Karpas-422 (cell line): ENCODE measurements at regions not wholly inside any gene's neighbourhood (a gene's known extent, or its start where the extent isn't known, plus 50 kb on each side); places are given as distances from the start of the nearest gene placed in this dataset.
"Not testable (repeated sequence)": the region's sequence is repeated elsewhere in the genome, so short reads cannot be mapped to it uniquely, and the experiment has no call there.

Source experiments
- DNase-seq: peaks from one replicate; pipeline ENCODE4 v3.0.0-alpha.2; 2015
- H2AFZ ChIP-seq: fragments of 200-600 bp; sonication (generic); 2 replicates; pipeline ENCODE4 v1.6.1; 2014; ENCODE audit warnings: antibody characterized with exemption, low read length, mixed read lengths
- H3K27ac ChIP-seq: fragments of 200-600 bp; sonication (generic); 2 replicates; pipeline ENCODE4 v1.5.1; 2014; ENCODE audit warnings: mild to moderate bottlenecking, low read length, moderate library complexity
- H3K27me3 ChIP-seq: fragments of 200-600 bp; sonication (generic); 2 replicates; pipeline ENCODE4 v1.6.1; 2014; ENCODE audit warnings: low read length, mixed read lengths
- H3K36me3 ChIP-seq: fragments of 200-600 bp; sonication (generic); 2 replicates; pipeline ENCODE4 v1.6.1; 2014; ENCODE audit warnings: low read length, mixed read lengths; ENCODE audit not compliant: insufficient read depth
- H3K4me1 ChIP-seq: fragments of 200-600 bp; sonication (generic); 2 replicates; pipeline ENCODE4 v1.6.1; 2014; ENCODE audit warnings: mild to moderate bottlenecking, low read length, mixed read lengths
- H3K4me2 ChIP-seq: fragments of 200-600 bp; sonication (generic); 2 replicates; pipeline ENCODE4 v1.6.1; 2014; ENCODE audit warnings: low read length, low read depth, mild to moderate bottlenecking; ENCODE audit not compliant: poor library complexity, severe bottlenecking
- H3K4me3 ChIP-seq: fragments of 200-600 bp; sonication (generic); 2 replicates; pipeline ENCODE4 v1.5.1; 2014; ENCODE audit warnings: mild to moderate bottlenecking, antibody characterized with exemption, low read length, mixed read lengths
- H3K79me2 ChIP-seq: fragments of 200-600 bp; sonication (generic); 2 replicates; pipeline ENCODE4 v1.6.1; 2014; ENCODE audit warnings: mild to moderate bottlenecking, low read length, mixed read lengths
- H3K9ac ChIP-seq: fragments of 200-600 bp; sonication (generic); 2 replicates; pipeline ENCODE4 v1.6.0; 2014; ENCODE audit warnings: low read length
- H3K9me2 ChIP-seq: fragments of 200-600 bp; sonication (generic), shearing (Covaris generic); replicated peaks from 2 replicates; pipeline ENCODE4 v1.6.0; 2014; ENCODE audit warnings: mild to moderate bottlenecking, low read length, moderate library complexity; ENCODE audit not compliant: insufficient read depth
- H3K9me3 ChIP-seq: fragments of 300-700, 200-600 bp; sonication (generic); 2 replicates; pipeline ENCODE4 v1.6.1; 2014; ENCODE audit warnings: low read length, mixed read lengths
- H4K20me1 ChIP-seq: fragments of 200-600 bp; sonication (generic); 2 replicates; pipeline ENCODE4 v1.6.1; 2014; ENCODE audit warnings: mild to moderate bottlenecking, antibody characterized with exemption, low read length, low read depth; ENCODE audit not compliant: insufficient read depth

- no peak overlapping the region for H3K4me3 ChIP-seq
- H3K27ac ChIP-seq, result no peak overlapping the region
- no peaks in the 10 kb centered on the region for H3K79me2 ChIP-seq
- H3K9me2 ChIP-seq, result no peaks in the 10 kb centered on the region
- H3K9ac ChIP-seq, result no peak overlapping the region
- H3K36me3 ChIP-seq, result no peaks in the 10 kb centered on the region
- DNase-seq, result no peak
- no peaks in the 10 kb centered on the region for H4K20me1 ChIP-seq
- H3K27me3 ChIP-seq, result no peaks in the 10 kb centered on the region
- no peaks in the 10 kb centered on the region for H3K9me3 ChIP-seq
- no peak overlapping the region for H3K4me2 ChIP-seq
- H3K4me1 ChIP-seq, result no peaks in the 10 kb centered on the region
- no peak overlapping the region for H2AFZ ChIP-seq
Measured at GRCh38 chr10:124168991-124169802, 75.8 kb upstream of the CHST15 start.

GRCh38 chr10:124168581-124168980 lies 75.2 kb upstream of the CHST15 start:
- Histone ChIP-seq H3K9ac (no peak overlapping the region), H3K27ac (no peak overlapping the region), H3K4me3 (no peak overlapping the region), H3K79me2 (no peaks in the 10 kb centered on the region), H3K4me1 (no peaks in the 10 kb centered on the region), H3K9me2 (no peaks in the 10 kb centered on the region), H3K4me2 (no peak overlapping the region), H3K9me3 (no peaks in the 10 kb centered on the region), H3K36me3 (no peaks in the 10 kb centered on the region), H4K20me1 (no peaks in the 10 kb centered on the region), H2AFZ (no peak overlapping the region), H3K27me3 (no peaks in the 10 kb centered on the region)
- no peak for DNase-seq

GRCh38 chr10:124167925-124168324 lies 74.5 kb upstream of the CHST15 start:
- not testable (repeated sequence) for H3K36me3 ChIP-seq, H3K79me2 ChIP-seq, H3K4me1 ChIP-seq, H3K9me2 ChIP-seq, H3K4me2 ChIP-seq, H3K27me3 ChIP-seq, H3K9ac ChIP-seq, DNase-seq, H2AFZ ChIP-seq, H4K20me1 ChIP-seq, H3K27ac ChIP-seq, H3K4me3 ChIP-seq, H3K9me3 ChIP-seq

GRCh38 chr10:124166431-124167125 lies 73.2 kb upstream of the CHST15 start:
- no peak overlapping the region for H2AFZ ChIP-seq
- no peak overlapping the region for H3K9ac ChIP-seq
- no peak overlapping the region for H3K4me3 ChIP-seq
- H3K4me2 ChIP-seq, result no peak overlapping the region
- H3K9me3 ChIP-seq, result no peaks in the 10 kb centered on the region
- no peaks in the 10 kb centered on the region for H3K79me2 ChIP-seq
- H4K20me1 ChIP-seq, result no peaks in the 10 kb centered on the region
- H3K4me1 ChIP-seq, result no peaks in the 10 kb centered on the region
- no peak for DNase-seq
- no peaks in the 10 kb centered on the region for H3K9me2 ChIP-seq
- no peaks in the 10 kb centered on the region for H3K27me3 ChIP-seq
- no peaks in the 10 kb centered on the region for H3K36me3 ChIP-seq
- no peak overlapping the region for H3K27ac ChIP-seq

DNA sequence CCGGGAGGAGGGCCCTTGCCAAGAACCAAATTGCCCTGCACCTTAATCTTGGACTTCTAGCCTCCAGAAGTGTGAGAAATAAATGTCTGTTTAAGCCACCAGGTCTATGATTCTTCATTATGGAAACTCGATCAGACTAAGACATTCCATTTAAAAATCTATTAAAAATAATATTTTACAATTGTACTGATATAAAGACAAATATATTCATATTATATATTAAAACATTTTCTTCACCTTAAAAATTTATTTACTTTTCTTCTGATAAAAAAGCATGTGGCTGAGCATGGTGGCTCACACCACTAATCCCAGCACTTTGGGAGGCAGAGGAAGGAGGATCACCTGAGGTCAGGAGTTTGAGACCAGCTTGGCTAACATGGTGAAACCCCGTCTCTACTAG lies 72.4 kb upstream of the CHST15 start:
- Histone ChIP-seq H3K9me2 (no peaks in the 10 kb centered on the region), H3K27me3 (no peaks in the 10 kb centered on the region), H3K27ac (no peak overlapping the region), H3K36me3 (no peaks in the 10 kb centered on the region), H3K79me2 (no peaks in the 10 kb centered on the region), H3K4me3 (no peak overlapping the region), H3K9ac (no peak overlapping the region), H2AFZ (no peak overlapping the region), H3K4me1 (no peaks in the 10 kb centered on the region), H3K9me3 (no peaks in the 10 kb centered on the region), H3K4me2 (no peak overlapping the region), H4K20me1 (no peaks in the 10 kb centered on the region)
- no peak for DNase-seq

GRCh38 chr10:124165311-124165710 lies 71.9 kb upstream of the CHST15 start:
- H3K9me3 ChIP-seq, result no peaks in the 10 kb centered on the region
- no peak overlapping the region for H3K9ac ChIP-seq
- no peaks in the 10 kb centered on the region for H3K27me3 ChIP-seq
- no peak overlapping the region for H3K4me3 ChIP-seq
- H3K4me2 ChIP-seq, result no peak overlapping the region
- H3K9me2 ChIP-seq, result no peaks in the 10 kb centered on the region
- no peaks in the 10 kb centered on the region for H4K20me1 ChIP-seq
- H3K4me1 ChIP-seq, result no peaks in the 10 kb centered on the region
- H3K79me2 ChIP-seq, result no peaks in the 10 kb centered on the region
- H3K36me3 ChIP-seq, result no peaks in the 10 kb centered on the region
- no peak overlapping the region for H3K27ac ChIP-seq
- no peak overlapping the region for H2AFZ ChIP-seq
- DNase-seq, result no peak

DNA sequence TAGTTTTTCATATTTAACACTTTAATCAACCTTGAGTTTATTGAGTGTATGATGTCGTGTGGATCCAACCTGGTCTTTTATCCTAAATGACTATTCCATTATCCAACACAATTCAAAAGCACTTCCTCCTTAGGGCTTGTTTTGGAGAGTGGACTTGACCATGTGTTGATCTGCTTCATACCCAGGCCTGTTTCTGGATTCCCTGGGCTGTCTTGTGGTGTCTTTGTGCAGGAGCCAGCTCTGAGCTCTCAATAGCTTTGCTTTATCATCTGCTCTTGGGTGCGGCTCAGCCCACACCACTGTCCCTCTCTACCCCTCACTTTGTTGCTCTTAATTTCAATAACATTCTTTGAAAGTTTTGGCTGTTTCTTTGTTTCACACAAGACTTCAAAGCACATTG lies 70.9 kb upstream of the CHST15 start:
- Histone ChIP-seq H2AFZ (no peak overlapping the region), H3K9me2 (no peaks in the 10 kb centered on the region)
- no peak for DNase-seq

GRCh38 chr10:124162774-124163354 lies 69.5 kb upstream of the CHST15 start:
- Histone ChIP-seq H3K4me1 (peaks cover 15% of the 10 kb centered on the region), H4K20me1 (no peaks in the 10 kb centered on the region), H3K9me2 (no peaks in the 10 kb centered on the region), H3K4me2 (no peak overlapping the region), H3K36me3 (no peaks in the 10 kb centered on the region), H3K9me3 (no peaks in the 10 kb centered on the region), H2AFZ (no peak overlapping the region), H3K27ac (no peak overlapping the region), H3K27me3 (no peaks in the 10 kb centered on the region), H3K9ac (no peak overlapping the region), H3K79me2 (no peaks in the 10 kb centered on the region), H3K4me3 (no peak overlapping the region)
- no peak for DNase-seq

More for the DNA sequence above, 70.9 kb upstream of the CHST15 start:
- Histone ChIP-seq H3K4me1 (peaks cover 5% of the 10 kb centered on the region), H3K79me2 (no peaks in the 10 kb centered on the region), H3K9me3 (no peaks in the 10 kb centered on the region), H3K36me3 (no peaks in the 10 kb centered on the region), H3K4me3 (no peak overlapping the region), H3K4me2 (no peak overlapping the region), H4K20me1 (no peaks in the 10 kb centered on the region), H3K27ac (no peak overlapping the region), H3K9ac (no peak overlapping the region), H3K27me3 (no peaks in the 10 kb centered on the region)
